ENCODE measurements at regions not wholly inside any gene's neighbourhood (a gene's known extent, or its start where the extent isn't known, plus 50 kb on each side); places are given as distances from the start of the nearest gene placed in this dataset.

DNA sequence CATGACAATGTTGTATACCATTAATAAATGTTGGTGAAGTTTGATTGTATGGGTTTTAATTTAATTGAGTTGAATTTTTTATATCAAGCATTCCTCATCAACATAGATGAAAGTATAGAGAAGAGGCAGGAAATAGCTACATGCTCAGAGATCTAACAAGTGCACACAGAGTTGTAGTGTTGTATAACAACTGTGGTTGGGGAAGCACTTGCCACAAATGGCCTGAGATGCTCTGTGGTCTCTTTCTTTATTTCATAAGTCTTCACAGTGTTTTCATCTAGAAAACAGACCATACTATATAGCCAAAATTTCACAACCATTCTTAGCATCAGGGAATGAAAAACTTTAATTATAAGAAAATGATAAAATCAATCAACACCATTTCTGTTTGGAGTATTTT, 682.6 kb upstream of the NECTIN3 start:
- no peak for TF ChIP-seq TAF1 (IDR thresholded peaks at IDR 0.05; ENCODE audit: low read depth)
- TF ChIP-seq ZBTB7A (IDR thresholded peaks at IDR 0.05; ENCODE audit: low read depth) = no peak
- TF ChIP-seq EGR1 (IDR thresholded peaks at IDR 0.05) = no peak
- TF ChIP-seq, protein P1, sequence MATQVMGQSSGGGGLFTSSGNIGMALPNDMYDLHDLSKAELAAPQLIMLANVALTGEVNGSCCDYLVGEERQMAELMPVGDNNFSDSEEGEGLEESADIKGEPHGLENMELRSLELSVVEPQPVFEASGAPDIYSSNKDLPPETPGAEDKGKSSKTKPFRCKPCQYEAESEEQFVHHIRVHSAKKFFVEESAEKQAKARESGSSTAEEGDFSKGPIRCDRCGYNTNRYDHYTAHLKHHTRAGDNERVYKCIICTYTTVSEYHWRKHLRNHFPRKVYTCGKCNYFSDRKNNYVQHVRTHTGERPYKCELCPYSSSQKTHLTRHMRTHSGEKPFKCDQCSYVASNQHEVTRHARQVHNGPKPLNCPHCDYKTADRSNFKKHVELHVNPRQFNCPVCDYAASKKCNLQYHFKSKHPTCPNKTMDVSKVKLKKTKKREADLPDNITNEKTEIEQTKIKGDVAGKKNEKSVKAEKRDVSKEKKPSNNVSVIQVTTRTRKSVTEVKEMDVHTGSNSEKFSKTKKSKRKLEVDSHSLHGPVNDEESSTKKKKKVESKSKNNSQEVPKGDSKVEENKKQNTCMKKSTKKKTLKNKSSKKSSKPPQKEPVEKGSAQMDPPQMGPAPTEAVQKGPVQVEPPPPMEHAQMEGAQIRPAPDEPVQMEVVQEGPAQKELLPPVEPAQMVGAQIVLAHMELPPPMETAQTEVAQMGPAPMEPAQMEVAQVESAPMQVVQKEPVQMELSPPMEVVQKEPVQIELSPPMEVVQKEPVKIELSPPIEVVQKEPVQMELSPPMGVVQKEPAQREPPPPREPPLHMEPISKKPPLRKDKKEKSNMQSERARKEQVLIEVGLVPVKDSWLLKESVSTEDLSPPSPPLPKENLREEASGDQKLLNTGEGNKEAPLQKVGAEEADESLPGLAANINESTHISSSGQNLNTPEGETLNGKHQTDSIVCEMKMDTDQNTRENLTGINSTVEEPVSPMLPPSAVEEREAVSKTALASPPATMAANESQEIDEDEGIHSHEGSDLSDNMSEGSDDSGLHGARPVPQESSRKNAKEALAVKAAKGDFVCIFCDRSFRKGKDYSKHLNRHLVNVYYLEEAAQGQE (IDR thresholded peaks at IDR 0.05; ENCODE audit: low read depth) = no peak
- no peak for TF ChIP-seq RAD21 (IDR thresholded peaks at IDR 0.05; ENCODE audit: low read depth)
- no peak for TF ChIP-seq YY1 (IDR thresholded peaks at IDR 0.05; ENCODE audit: low read depth)
- TF ChIP-seq EP300 (IDR thresholded peaks at IDR 0.05; ENCODE audit: borderline replicate concordance) = no peak

All from Ishikawa (cell line).